Liver (tissue), 8 donors: ENCODE measurements at regions not wholly inside any gene's neighbourhood (a gene's known extent, or its start where the extent isn't known, plus 50 kb on each side); places are given as distances from the start of the nearest gene placed in this dataset.

Source experiments
- DNase-seq: peaks from one replicate; pipeline ENCODE4 v3.0.0-alpha.2; 2017; ENCODE audit warnings: low spot score
- H3K27ac ChIP-seq, 2 donors: one replicate each; pipeline ENCODE4 v1.7.0; 2013; ENCODE audit warnings: inconsistent platforms in 2 of 2, low read length in 2 of 2, control low read depth in 1 of 2, low read depth in 1 of 2, mild to moderate bottlenecking in 1 of 2
- H3K27me3 ChIP-seq, 4 donors: one replicate each; pipeline versions ENCODE4 v1.6.1 to v1.7.0; 2013; ENCODE audit warnings: low read length in 3 of 4, inconsistent platforms in 1 of 4, mild to moderate bottlenecking in 1 of 4, moderate library complexity in 1 of 4; ENCODE audit not compliant: control insufficient read depth in 4 of 4, insufficient read depth in 4 of 4
- H3K36me3 ChIP-seq, 4 donors: one replicate each; pipeline versions ENCODE4 v1.6.1 to v1.7.0; 2013; ENCODE audit warnings: low read length in 3 of 4, mild to moderate bottlenecking in 3 of 4, low read depth in 1 of 4, moderate library complexity in 1 of 4; ENCODE audit not compliant: control insufficient read depth in 4 of 4, insufficient read depth in 3 of 4
- H3K4me1 ChIP-seq, 4 donors: one replicate each; pipeline versions ENCODE4 v1.6.1 to v1.7.0; 2013; ENCODE audit warnings: low read length in 3 of 4, mild to moderate bottlenecking in 3 of 4, moderate library complexity in 1 of 4; ENCODE audit not compliant: control insufficient read depth in 4 of 4, insufficient read depth in 4 of 4
- H3K4me3 ChIP-seq, 3 donors: one replicate each; pipeline versions ENCODE4 v1.6.1 to v1.7.0; 2013; ENCODE audit warnings: low read length in 3 of 3, control low read depth in 1 of 3, low read depth in 1 of 3, mild to moderate bottlenecking in 1 of 3
- H3K9ac ChIP-seq, 2 donors: one replicate each; pipeline ENCODE4 v1.7.0; 2013; ENCODE audit warnings: low read length in 2 of 2, mild to moderate bottlenecking in 2 of 2, moderate library complexity in 2 of 2, control low read depth in 1 of 2, low read depth in 1 of 2
- H3K9me3 ChIP-seq, 4 donors: one replicate each; pipeline versions ENCODE4 v1.6.1 to v1.7.0; 2013; ENCODE audit warnings: low read length in 3 of 4; ENCODE audit not compliant: control insufficient read depth in 4 of 4
- EGR1 ChIP-seq, 2 donors: IDR thresholded peaks; 2 replicates each; pipeline ENCODE4 v1.6.1; 2016 to 2018; ENCODE audit warnings: antibody characterized with exemption in 2 of 2, low read depth in 2 of 2
- FOXA1 ChIP-seq: IDR thresholded peaks from 2 replicates; pipeline ENCODE4 v1.6.1; 2016; ENCODE audit warnings: antibody characterized with exemption
- FOXA2 ChIP-seq: IDR thresholded peaks from 2 replicates; pipeline ENCODE4 v1.6.1; 2016; ENCODE audit warnings: antibody characterized with exemption
- GABPA ChIP-seq, 2 donors: IDR thresholded peaks in 1 of 2; conservative IDR thresholded peaks in 1 of 2; 2 replicates each; pipeline ENCODE4 v1.6.1; 2016; ENCODE audit warnings: antibody characterized with exemption in 2 of 2, mild to moderate bottlenecking in 1 of 2, moderate library complexity in 1 of 2
- HNF4A ChIP-seq, 2 donors: conservative IDR thresholded peaks; 2 replicates each; pipeline ENCODE4 v1.6.1; 2016; ENCODE audit warnings: antibody characterized with exemption in 2 of 2, mild to moderate bottlenecking in 2 of 2
- HNF4G ChIP-seq: IDR thresholded peaks from 2 replicates; pipeline ENCODE4 v1.6.1; 2016; ENCODE audit warnings: antibody characterized with exemption
- JUND ChIP-seq, 2 donors: IDR thresholded peaks; 2 replicates each; pipeline ENCODE4 v1.6.1; 2016; ENCODE audit warnings: antibody characterized with exemption in 2 of 2
- NR2F2 ChIP-seq: IDR thresholded peaks from 2 replicates; pipeline ENCODE4 v1.6.1; 2016; ENCODE audit warnings: antibody characterized with exemption
- RAD21 ChIP-seq, 2 donors: IDR thresholded peaks; 2 replicates each; pipeline ENCODE4 v1.6.1; 2016; ENCODE audit warnings: antibody characterized with exemption in 2 of 2, mild to moderate bottlenecking in 2 of 2
- RXRA ChIP-seq, 2 donors: IDR thresholded peaks; 2 replicates each; pipeline ENCODE4 v1.6.1; 2017 to 2018; ENCODE audit warnings: antibody characterized with exemption in 2 of 2, mild to moderate bottlenecking in 1 of 2
- SP1 ChIP-seq: IDR thresholded peaks from 2 replicates; pipeline ENCODE4 v1.6.1; 2018; ENCODE audit warnings: antibody characterized with exemption, mild to moderate bottlenecking
- TAF1 ChIP-seq: conservative IDR thresholded peaks from 2 replicates; pipeline ENCODE4 v1.6.1; 2016; ENCODE audit warnings: antibody characterized with exemption, mild to moderate bottlenecking
- YY1 ChIP-seq: IDR thresholded peaks from 2 replicates; pipeline ENCODE4 v1.6.1; 2016; ENCODE audit warnings: antibody characterized with exemption, mild to moderate bottlenecking
- WGBS: extraction: QIAGEN DNeasy Blood & Tissue Kit; methylation state at CpG from one replicate; pipeline ENCODE4 v1.1.7; 2013; 5-methylcytosine and 5-hydroxymethylcytosine counted together
- TF ChIP-seq, protein P1 (sequence below): IDR thresholded peaks from 2 replicates; pipeline ENCODE4 v1.6.1; 2016; ENCODE audit warnings: antibody characterized with exemption
- TF ChIP-seq, protein P2 (sequence below): IDR thresholded peaks from 2 replicates; pipeline ENCODE4 v1.6.1; 2016; ENCODE audit warnings: antibody characterized with exemption, mild to moderate bottlenecking
- TF ChIP-seq, protein P3 (sequence below): fragments of 150-350 bp; IDR thresholded peaks from 2 replicates; pipeline ENCODE4 v1.5.1; 2017; ENCODE audit warnings: improper control_type of control experiment, low read depth, low read length; ENCODE audit not compliant: missing input control
- TF ChIP-seq, protein P4 (sequence below): IDR thresholded peaks from 2 replicates; pipeline ENCODE4 v1.6.1; 2016; ENCODE audit warnings: antibody characterized with exemption
- donor health status: healthy.
- donor health status: healthy.
- donor health status: healthy.
- donor health status: healthy.
- donor health status: healthy.

DNA sequence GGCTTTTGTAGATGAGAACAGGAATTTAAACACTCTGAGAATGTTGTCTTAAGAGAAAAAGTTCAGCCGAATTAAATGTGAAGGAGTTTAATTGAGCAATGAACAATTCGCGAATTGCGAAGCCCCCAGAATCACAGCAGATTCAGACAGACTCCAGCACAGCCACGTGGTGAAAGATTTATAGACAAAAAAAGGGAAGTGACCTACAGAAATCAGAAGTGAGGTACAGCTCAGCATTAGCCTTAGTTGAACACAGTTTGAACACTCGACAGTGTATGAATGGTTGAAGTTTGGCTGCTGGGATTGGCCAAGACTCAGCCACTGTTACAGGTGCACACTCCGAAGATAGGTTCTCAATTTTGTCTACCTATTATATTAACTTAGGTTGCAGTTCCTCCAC, 264.0 kb upstream of the CHST9 start:
- no peak overlapping the region for H3K27ac ChIP-seq
- H3K9me3 ChIP-seq: peaks cover 0 to 2% (median 0%) of the 10 kb centered on the region in 4 donors
- H3K4me1 ChIP-seq: no peaks in the 10 kb centered on the region
- DNase-seq: no peak
- TF ChIP-seq HNF4A (conservative IDR thresholded peaks at IDR 0.05) (no peak), YY1 (no peak), FOXA1 (no peak), NR2F2 (no peak), EGR1 (IDR thresholded peaks at IDR 0.05; ENCODE audit: low read depth in 2 of 2) (no peak), GABPA (IDR thresholded peaks at IDR 0.05 in 1 of 2, conservative IDR thresholded peaks at IDR 0.05 in 1 of 2) (no peak), FOXA2 (no peak), SP1 (no peak), TAF1 (no peak), RXRA (IDR thresholded peaks at IDR 0.05) (no peak)
- TF ChIP-seq, protein P1, sequence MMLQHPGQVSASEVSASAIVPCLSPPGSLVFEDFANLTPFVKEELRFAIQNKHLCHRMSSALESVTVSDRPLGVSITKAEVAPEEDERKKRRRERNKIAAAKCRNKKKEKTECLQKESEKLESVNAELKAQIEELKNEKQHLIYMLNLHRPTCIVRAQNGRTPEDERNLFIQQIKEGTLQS: no peak
- TF ChIP-seq, protein P2, sequence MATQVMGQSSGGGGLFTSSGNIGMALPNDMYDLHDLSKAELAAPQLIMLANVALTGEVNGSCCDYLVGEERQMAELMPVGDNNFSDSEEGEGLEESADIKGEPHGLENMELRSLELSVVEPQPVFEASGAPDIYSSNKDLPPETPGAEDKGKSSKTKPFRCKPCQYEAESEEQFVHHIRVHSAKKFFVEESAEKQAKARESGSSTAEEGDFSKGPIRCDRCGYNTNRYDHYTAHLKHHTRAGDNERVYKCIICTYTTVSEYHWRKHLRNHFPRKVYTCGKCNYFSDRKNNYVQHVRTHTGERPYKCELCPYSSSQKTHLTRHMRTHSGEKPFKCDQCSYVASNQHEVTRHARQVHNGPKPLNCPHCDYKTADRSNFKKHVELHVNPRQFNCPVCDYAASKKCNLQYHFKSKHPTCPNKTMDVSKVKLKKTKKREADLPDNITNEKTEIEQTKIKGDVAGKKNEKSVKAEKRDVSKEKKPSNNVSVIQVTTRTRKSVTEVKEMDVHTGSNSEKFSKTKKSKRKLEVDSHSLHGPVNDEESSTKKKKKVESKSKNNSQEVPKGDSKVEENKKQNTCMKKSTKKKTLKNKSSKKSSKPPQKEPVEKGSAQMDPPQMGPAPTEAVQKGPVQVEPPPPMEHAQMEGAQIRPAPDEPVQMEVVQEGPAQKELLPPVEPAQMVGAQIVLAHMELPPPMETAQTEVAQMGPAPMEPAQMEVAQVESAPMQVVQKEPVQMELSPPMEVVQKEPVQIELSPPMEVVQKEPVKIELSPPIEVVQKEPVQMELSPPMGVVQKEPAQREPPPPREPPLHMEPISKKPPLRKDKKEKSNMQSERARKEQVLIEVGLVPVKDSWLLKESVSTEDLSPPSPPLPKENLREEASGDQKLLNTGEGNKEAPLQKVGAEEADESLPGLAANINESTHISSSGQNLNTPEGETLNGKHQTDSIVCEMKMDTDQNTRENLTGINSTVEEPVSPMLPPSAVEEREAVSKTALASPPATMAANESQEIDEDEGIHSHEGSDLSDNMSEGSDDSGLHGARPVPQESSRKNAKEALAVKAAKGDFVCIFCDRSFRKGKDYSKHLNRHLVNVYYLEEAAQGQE: no peak
- H3K36me3 ChIP-seq: no peaks in the 10 kb centered on the region
- no peak overlapping the region for H3K4me3 ChIP-seq
- H3K9ac ChIP-seq: no peak overlapping the region
- H3K27me3 ChIP-seq: no peaks in the 10 kb centered on the region
- 68% methylated on average over 7 of the region's 7 CpGs for WGBS

DNA sequence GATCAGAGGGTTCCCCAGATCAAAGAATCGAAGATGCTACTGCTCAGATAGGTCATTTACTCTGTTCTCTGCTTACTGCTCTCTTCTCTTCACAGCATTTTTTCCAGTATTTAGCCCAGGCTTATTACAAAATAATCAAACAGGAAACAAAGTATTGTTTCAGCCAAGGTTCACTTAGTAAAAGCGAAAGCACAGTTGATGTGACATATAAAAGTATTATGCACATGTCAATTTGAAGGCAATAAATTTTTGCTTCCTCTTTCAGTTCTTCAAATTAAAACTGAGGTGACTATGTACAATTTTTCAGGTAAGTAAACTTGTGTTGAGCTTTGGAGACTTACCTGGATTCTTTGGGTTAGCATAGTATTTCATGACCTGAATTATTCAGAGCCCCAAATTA, 262.8 kb upstream of the CHST9 start:
- 55% methylated on average over 2 of the region's 2 CpGs for WGBS
- Histone ChIP-seq H3K27me3 (no peaks in the 10 kb centered on the region), H3K4me1 (no peaks in the 10 kb centered on the region)

DNA sequence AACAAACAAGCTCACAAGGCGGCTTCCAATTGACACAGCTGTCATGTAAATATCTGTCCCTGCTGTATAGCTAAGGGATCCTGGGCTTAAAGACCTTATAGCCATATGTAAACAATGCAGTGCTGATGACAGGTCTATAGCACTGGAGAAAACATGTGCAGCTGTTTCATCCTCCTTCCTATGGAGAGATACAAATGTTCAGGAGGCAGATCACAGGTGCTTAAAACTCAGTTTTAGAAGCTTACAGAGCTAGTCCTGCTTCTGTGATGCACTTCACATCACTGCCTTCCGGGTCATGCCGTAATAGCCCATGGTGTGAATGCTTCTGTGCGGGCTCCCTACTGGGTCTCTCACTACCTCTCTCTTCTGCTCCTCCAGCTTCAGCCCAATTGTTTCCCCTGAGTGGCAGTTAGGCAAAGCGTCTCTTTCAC, 262.4 kb upstream of the CHST9 start:
- Histone ChIP-seq H3K27ac (no peak overlapping the region), H3K4me1 (no peaks in the 10 kb centered on the region), H3K9ac (no peak overlapping the region), H3K4me3 (no peak overlapping the region), H3K36me3 (no peaks in the 10 kb centered on the region), H3K9me3 (peaks cover 0 to 2% (median 0%) of the 10 kb centered on the region in 4 donors), H3K27me3 (no peaks in the 10 kb centered on the region)
- 52% methylated on average over 5 of the region's 5 CpGs for WGBS
- DNase-seq: no peak
- TF ChIP-seq EGR1 (IDR thresholded peaks at IDR 0.05; ENCODE audit: low read depth in 2 of 2): no peak
- TF ChIP-seq JUND (IDR thresholded peaks at IDR 0.05): no peak
- no peak for TF ChIP-seq FOXA1
- TF ChIP-seq RAD21 (IDR thresholded peaks at IDR 0.05): no peak
- no peak for TF ChIP-seq YY1
- no peak for TF ChIP-seq TAF1
- TF ChIP-seq, protein P1: no peak
- TF ChIP-seq, protein P2: no peak
- no peak for TF ChIP-seq HNF4A (conservative IDR thresholded peaks at IDR 0.05)
- TF ChIP-seq, protein P3, sequence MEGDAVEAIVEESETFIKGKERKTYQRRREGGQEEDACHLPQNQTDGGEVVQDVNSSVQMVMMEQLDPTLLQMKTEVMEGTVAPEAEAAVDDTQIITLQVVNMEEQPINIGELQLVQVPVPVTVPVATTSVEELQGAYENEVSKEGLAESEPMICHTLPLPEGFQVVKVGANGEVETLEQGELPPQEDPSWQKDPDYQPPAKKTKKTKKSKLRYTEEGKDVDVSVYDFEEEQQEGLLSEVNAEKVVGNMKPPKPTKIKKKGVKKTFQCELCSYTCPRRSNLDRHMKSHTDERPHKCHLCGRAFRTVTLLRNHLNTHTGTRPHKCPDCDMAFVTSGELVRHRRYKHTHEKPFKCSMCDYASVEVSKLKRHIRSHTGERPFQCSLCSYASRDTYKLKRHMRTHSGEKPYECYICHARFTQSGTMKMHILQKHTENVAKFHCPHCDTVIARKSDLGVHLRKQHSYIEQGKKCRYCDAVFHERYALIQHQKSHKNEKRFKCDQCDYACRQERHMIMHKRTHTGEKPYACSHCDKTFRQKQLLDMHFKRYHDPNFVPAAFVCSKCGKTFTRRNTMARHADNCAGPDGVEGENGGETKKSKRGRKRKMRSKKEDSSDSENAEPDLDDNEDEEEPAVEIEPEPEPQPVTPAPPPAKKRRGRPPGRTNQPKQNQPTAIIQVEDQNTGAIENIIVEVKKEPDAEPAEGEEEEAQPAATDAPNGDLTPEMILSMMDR: no peak
- TF ChIP-seq SP1: no peak
- TF ChIP-seq FOXA2: no peak
- TF ChIP-seq, protein P4, sequence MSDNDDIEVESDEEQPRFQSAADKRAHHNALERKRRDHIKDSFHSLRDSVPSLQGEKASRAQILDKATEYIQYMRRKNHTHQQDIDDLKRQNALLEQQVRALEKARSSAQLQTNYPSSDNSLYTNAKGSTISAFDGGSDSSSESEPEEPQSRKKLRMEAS: no peak
- TF ChIP-seq HNF4G: no peak
- TF ChIP-seq NR2F2: no peak

More for the DNA sequence above, 262.8 kb upstream of the CHST9 start:
- H3K27ac ChIP-seq: no peak overlapping the region
- no peaks in the 10 kb centered on the region for H3K36me3 ChIP-seq
- TF ChIP-seq RAD21 (IDR thresholded peaks at IDR 0.05) (no peak), TAF1 (no peak)
- no peak overlapping the region for H3K9ac ChIP-seq
- peaks cover 0 to 2% (median 0%) of the 10 kb centered on the region in 4 donors for H3K9me3 ChIP-seq
- no peak overlapping the region for H3K4me3 ChIP-seq
- no peak for DNase-seq
